CD4-positive, alpha-beta T cell (primary cell): ENCODE measurements at regions not wholly inside any gene's neighbourhood (a gene's known extent, or its start where the extent isn't known, plus 50 kb on each side); places are given as distances from the start of the nearest gene placed in this dataset.

ENCODE experiments used
- ATAC-seq: fragments of 200-7000 bp; cut with Tn5 transposase; one replicate; pipeline ENCODE4 v1.10.0; 2022; ENCODE audit warnings: mild to moderate bottlenecking; ENCODE audit not compliant: poor library complexity
- CTCF ChIA-PET: fragments of 350-600 bp; sonication (Branson Sonifier 250); formaldehyde crosslinking; loops from one replicate; lab custom pipeline; 2021; ENCODE audit warnings: antibody characterized with exemption, inconsistent platforms; lab: Charles Lee
- POLR2A ChIA-PET: fragments of 350-600 bp; sonication (Branson Sonifier 250); formaldehyde crosslinking; loops from one replicate; lab custom pipeline; 2021; ENCODE audit warnings: antibody characterized with exemption, inconsistent platforms; lab: Charles Lee
- DNase-seq, 14 experiments: peaks; one replicate each; pipeline ENCODE4 v3.0.0-alpha.2; 2013 to 2020; ENCODE audit warnings: mixed read lengths in 2 of 14
- H3K27ac ChIP-seq, 2 donors: one replicate each; pipeline versions ENCODE4 v1.5.1 to v1.7.0; 2013; ENCODE audit warnings: low read length in 2 of 2, low read depth in 1 of 2, mild to moderate bottlenecking in 1 of 2
- H3K27me3 ChIP-seq, 2 experiments: 1 replicate in 1 of 2; 2 replicates in 1 of 2; pipeline versions ENCODE4 v1.6.1 to v1.7.0; 2013; ENCODE audit warnings: low read length in 2 of 2, control low read depth in 1 of 2, mild to moderate bottlenecking in 1 of 2, moderate library complexity in 1 of 2; ENCODE audit not compliant: insufficient read depth in 2 of 2, control insufficient read depth in 1 of 2
- H3K36me3 ChIP-seq: one replicate; pipeline ENCODE4 v1.6.1; 2013; ENCODE audit warnings: low read length, control low read depth; ENCODE audit not compliant: insufficient read depth
- H3K4me1 ChIP-seq: one replicate; pipeline ENCODE4 v1.6.1; 2013; ENCODE audit warnings: low read length, control low read depth; ENCODE audit not compliant: insufficient read depth
- H3K4me3 ChIP-seq: one replicate; pipeline ENCODE4 v1.5.1; 2013; ENCODE audit warnings: mild to moderate bottlenecking, low read length, moderate library complexity
- H3K9me3 ChIP-seq, 2 experiments: 1 replicate in 1 of 2; 2 replicates in 1 of 2; pipeline versions ENCODE4 v1.6.1 to v1.7.0; 2013; ENCODE audit warnings: low read length in 2 of 2, mild to moderate bottlenecking in 2 of 2, control low read depth in 1 of 2, moderate library complexity in 1 of 2; ENCODE audit not compliant: control insufficient read depth in 1 of 2, insufficient read depth in 1 of 2
- H3K27ac Mint-ChIP-seq: one replicate; pipeline ENCODE4 v1.8.0; 2020; ENCODE audit warnings: mixed read lengths
- H3K27me3 Mint-ChIP-seq: one replicate; pipeline ENCODE4 v1.8.0; 2021; ENCODE audit warnings: mixed read lengths
- H3K36me3 Mint-ChIP-seq: one replicate; pipeline ENCODE4 v1.8.0; 2021; ENCODE audit warnings: low read depth, mixed read lengths
- H3K4me1 Mint-ChIP-seq: one replicate; pipeline ENCODE4 v1.8.0; 2021; ENCODE audit warnings: low read depth, mixed read lengths
- H3K4me3 Mint-ChIP-seq: one replicate; pipeline ENCODE4 v1.8.0; 2020; ENCODE audit warnings: mild to moderate bottlenecking, mixed read lengths
- H3K9me3 Mint-ChIP-seq: one replicate; pipeline ENCODE4 v1.8.0; 2020; ENCODE audit warnings: mixed read lengths
- intact Hi-C, 2 experiments: fragments of 100-400 bp; cut with DNase I in 1 of 2; cut with micrococcal nuclease in 1 of 2; formaldehyde crosslinking; loops; one replicate each; pipeline versions ENCODE4 v1.15.1 to v1.9.0; 2023 to 2025; cut with DNase I, micrococcal nuclease
- TF ChIP-seq, protein P1 (sequence below): fragments of 200-600 bp; IDR thresholded peaks from one replicate; pipeline ENCODE4 v1.8.0; 2022; ENCODE audit warnings: antibody characterized with exemption, mild to moderate bottlenecking

- DNase-seq: no peak
- Histone ChIP-seq H3K27ac (no peak overlapping the region), H3K36me3 (no peaks in the 10 kb centered on the region), H3K4me3 (no peak overlapping the region), H3K27me3 (no peaks in the 10 kb centered on the region), H3K4me1 (no peaks in the 10 kb centered on the region), H3K9me3 (no peaks in the 10 kb centered on the region)
- no peak for ATAC-seq
- Mint-ChIP-seq H3K36me3 (no peaks in the 10 kb centered on the region), H3K4me1 (no peaks in the 10 kb centered on the region), H3K27ac (no peak overlapping the region), H3K27me3 (peaks cover 16% of the 10 kb centered on the region), H3K9me3 (no peaks in the 10 kb centered on the region), H3K4me3 (no peak overlapping the region)
- ChIA-PET CTCF (interaction anchor here (0.7 kb wide), 1 partner anchor 98 kb away, joined by 3 read pairs; no protein-coding TSS in a partner anchor), POLR2A (interaction anchor here (0.7 kb wide), 1 partner anchor 629 kb away, joined by 3 read pairs; no protein-coding TSS in a partner anchor)
- TF ChIP-seq, protein P1, sequence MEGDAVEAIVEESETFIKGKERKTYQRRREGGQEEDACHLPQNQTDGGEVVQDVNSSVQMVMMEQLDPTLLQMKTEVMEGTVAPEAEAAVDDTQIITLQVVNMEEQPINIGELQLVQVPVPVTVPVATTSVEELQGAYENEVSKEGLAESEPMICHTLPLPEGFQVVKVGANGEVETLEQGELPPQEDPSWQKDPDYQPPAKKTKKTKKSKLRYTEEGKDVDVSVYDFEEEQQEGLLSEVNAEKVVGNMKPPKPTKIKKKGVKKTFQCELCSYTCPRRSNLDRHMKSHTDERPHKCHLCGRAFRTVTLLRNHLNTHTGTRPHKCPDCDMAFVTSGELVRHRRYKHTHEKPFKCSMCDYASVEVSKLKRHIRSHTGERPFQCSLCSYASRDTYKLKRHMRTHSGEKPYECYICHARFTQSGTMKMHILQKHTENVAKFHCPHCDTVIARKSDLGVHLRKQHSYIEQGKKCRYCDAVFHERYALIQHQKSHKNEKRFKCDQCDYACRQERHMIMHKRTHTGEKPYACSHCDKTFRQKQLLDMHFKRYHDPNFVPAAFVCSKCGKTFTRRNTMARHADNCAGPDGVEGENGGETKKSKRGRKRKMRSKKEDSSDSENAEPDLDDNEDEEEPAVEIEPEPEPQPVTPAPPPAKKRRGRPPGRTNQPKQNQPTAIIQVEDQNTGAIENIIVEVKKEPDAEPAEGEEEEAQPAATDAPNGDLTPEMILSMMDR: no peak
- intact Hi-C loops: no loop called here
Measured at GRCh38 chr2:180910831-180911665, 69.4 kb upstream of the UBE2E3 start.

GRCh38 chr2:180907731-180908130 lies 72.7 kb upstream of the UBE2E3 start:
- Mint-ChIP-seq H3K9me3 (no peaks in the 10 kb centered on the region), H3K4me1 (no peaks in the 10 kb centered on the region), H3K27me3 (peaks cover 17% of the 10 kb centered on the region), H3K4me3 (no peak overlapping the region), H3K27ac (no peak overlapping the region), H3K36me3 (no peaks in the 10 kb centered on the region)
- peaks cover 0 to 7% of the 10 kb centered on the region in 2 experiments for H3K27me3 ChIP-seq
- POLR2A ChIA-PET: no interaction called here
- no peak for DNase-seq
- H3K36me3 ChIP-seq: no peaks in the 10 kb centered on the region
- intact Hi-C loops: no loop called here
- H3K9me3 ChIP-seq: no peaks in the 10 kb centered on the region
- ATAC-seq: no peak
- TF ChIP-seq, protein P1: no peak
- CTCF ChIA-PET: interaction anchor here (0.6 kb wide), 1 partner anchor 103 kb away, joined by 3 read pairs; no protein-coding TSS in a partner anchor
- no peaks in the 10 kb centered on the region for H3K4me1 ChIP-seq
- H3K27ac ChIP-seq: no peak overlapping the region
- H3K4me3 ChIP-seq: no peak overlapping the region

DNA sequence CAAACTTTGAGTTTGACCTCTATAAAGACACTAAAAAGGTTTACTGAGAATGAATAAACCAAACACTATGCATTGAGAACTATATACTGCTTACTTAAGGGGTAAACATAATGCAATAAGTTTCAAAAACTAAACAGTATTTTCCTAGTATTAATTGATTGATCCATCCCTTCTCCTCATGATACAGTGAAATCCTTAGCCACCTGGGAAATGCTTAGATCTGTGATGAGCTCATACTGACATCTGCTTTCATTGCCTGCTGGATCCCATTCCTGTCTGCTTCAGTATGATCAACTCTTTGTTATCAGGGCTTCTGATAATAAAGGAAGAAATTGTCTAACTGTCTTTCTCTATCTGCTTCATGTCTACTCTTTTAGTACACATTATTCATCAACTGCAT lies 74.9 kb upstream of the UBE2E3 start:
- peaks cover 0 to 7% of the 10 kb centered on the region in 2 experiments for H3K27me3 ChIP-seq
- no peak for ATAC-seq
- TF ChIP-seq, protein P1: no peak
- Mint-ChIP-seq H3K4me1 (no peaks in the 10 kb centered on the region), H3K36me3 (no peaks in the 10 kb centered on the region), H3K4me3 (no peak overlapping the region), H3K27me3 (peaks cover 31% of the 10 kb centered on the region), H3K27ac (no peak overlapping the region), H3K9me3 (no peaks in the 10 kb centered on the region)
- H3K4me3 ChIP-seq: no peak overlapping the region
- intact Hi-C loops: no loop called here
- no peaks in the 10 kb centered on the region for H3K9me3 ChIP-seq
- H3K36me3 ChIP-seq: no peaks in the 10 kb centered on the region
- H3K27ac ChIP-seq: no peak overlapping the region
- CTCF ChIA-PET: no interaction called here
- DNase-seq: no peak
- POLR2A ChIA-PET: no interaction called here
- H3K4me1 ChIP-seq: no peaks in the 10 kb centered on the region
